Body of pancreas (tissue), 4 donors: ENCODE measurements at regions not wholly inside any gene's neighbourhood (a gene's known extent, or its start where the extent isn't known, plus 50 kb on each side); places are given as distances from the start of the nearest gene placed in this dataset.

Experiments
- ATAC-seq: fragments of 150-250 bp; one replicate; pipeline ENCODE4 v1.9.1; 2016
- DNase-seq, 4 donors: peaks; one replicate each; pipeline ENCODE4 v3.0.0-alpha.2; 2019
- H3K27ac ChIP-seq, 4 donors: fragments of 200-600 bp; sonication (generic); 1 replicate in 3 of 4; 2 replicates in 1 of 4; pipeline versions ENCODE4 v1.5.1 to v1.6.1; 2016 to 2019; ENCODE audit warnings: mild to moderate bottlenecking in 1 of 4, mixed read lengths in 1 of 4, moderate library complexity in 1 of 4
- H3K27me3 ChIP-seq, 2 donors: fragments of 200-600 bp; sonication (generic); one replicate each; pipeline ENCODE4 v1.6.0; 2016; ENCODE audit warnings: mild to moderate bottlenecking in 1 of 2
- H3K36me3 ChIP-seq, 2 donors: fragments of 200-600 bp; sonication (generic); replicated peaks in 1 of 2; 2 replicates each; pipeline ENCODE4 v1.5.1; 2016; ENCODE audit warnings: low read depth in 2 of 2; ENCODE audit not compliant: insufficient read depth in 1 of 2
- H3K4me1 ChIP-seq: fragments of 200-600 bp; sonication (generic); one replicate; pipeline ENCODE4 v1.6.0; 2016
- H3K4me3 ChIP-seq, 2 donors: fragments of 200-600 bp; sonication (generic); 1 replicate in 1 of 2; 2 replicates in 1 of 2; pipeline ENCODE4 v1.5.1; 2016 to 2019
- H3K9me3 ChIP-seq, 3 donors: fragments of 200-600 bp; sonication (generic); 1 replicate in 2 of 3; 2 replicates in 1 of 3; pipeline ENCODE4 v1.5.1; 2016
- POLR2A ChIP-seq, 3 donors: fragments of 450-650 bp; IDR thresholded peaks; one replicate each; pipeline ENCODE4 v1.6.1; 2016; ENCODE audit warnings: antibody characterized with exemption in 3 of 3, mild to moderate bottlenecking in 2 of 3
- WGBS, 2 donors: methylation state at CpG; one replicate each; pipeline ENCODE4 v1.1.5; 2017; 5-methylcytosine and 5-hydroxymethylcytosine counted together
- intact Hi-C: fragments of 100-400 bp; cut with DNase I; formaldehyde crosslinking; loops from one replicate; pipeline ENCODE4 v1.15.1; 2023
- TF ChIP-seq, protein P1 (sequence below), 7 experiments: fragments of 450-650 bp in 4 of 7; fragments of 200-600 bp in 3 of 7; sonication (generic) in 3 of 7; IDR thresholded peaks; one replicate each; pipeline ENCODE4 v1.5.1; 2016 to 2019; ENCODE audit warnings: antibody characterized with exemption in 7 of 7

DNA sequence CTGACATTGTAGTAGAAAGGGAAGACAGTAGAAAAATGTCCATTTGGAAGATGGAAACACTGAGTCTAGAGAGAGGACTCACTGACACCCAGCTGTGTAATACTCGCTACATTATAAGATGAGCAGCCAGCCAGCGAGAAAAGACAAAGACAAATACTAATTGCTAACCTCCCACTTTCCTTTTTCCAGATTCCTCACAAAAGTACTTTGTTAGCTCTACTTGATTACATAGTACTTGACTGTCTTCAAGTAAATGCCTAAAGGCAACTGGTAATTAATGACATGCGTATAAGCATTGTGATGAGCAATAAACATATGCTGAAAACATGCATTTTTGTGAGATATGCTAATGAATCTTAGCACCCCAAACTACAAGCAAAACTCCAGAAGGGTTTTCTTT lies 363.1 kb downstream of the GPAM start:
- no peaks in the 10 kb centered on the region for H3K27me3 ChIP-seq
- WGBS, 2 donors = 78 to 84% methylated on average over 3 of the region's 3 CpGs
- intact Hi-C loops = no loop called here
- TF ChIP-seq, protein P1, sequence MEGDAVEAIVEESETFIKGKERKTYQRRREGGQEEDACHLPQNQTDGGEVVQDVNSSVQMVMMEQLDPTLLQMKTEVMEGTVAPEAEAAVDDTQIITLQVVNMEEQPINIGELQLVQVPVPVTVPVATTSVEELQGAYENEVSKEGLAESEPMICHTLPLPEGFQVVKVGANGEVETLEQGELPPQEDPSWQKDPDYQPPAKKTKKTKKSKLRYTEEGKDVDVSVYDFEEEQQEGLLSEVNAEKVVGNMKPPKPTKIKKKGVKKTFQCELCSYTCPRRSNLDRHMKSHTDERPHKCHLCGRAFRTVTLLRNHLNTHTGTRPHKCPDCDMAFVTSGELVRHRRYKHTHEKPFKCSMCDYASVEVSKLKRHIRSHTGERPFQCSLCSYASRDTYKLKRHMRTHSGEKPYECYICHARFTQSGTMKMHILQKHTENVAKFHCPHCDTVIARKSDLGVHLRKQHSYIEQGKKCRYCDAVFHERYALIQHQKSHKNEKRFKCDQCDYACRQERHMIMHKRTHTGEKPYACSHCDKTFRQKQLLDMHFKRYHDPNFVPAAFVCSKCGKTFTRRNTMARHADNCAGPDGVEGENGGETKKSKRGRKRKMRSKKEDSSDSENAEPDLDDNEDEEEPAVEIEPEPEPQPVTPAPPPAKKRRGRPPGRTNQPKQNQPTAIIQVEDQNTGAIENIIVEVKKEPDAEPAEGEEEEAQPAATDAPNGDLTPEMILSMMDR (IDR thresholded peaks at IDR 0.05) = no peak
- TF ChIP-seq POLR2A (IDR thresholded peaks at IDR 0.05) = no peak
- H3K27ac ChIP-seq = no peak overlapping the region
- ATAC-seq (no peak), DNase-seq (no peak)
- H3K9me3 ChIP-seq = no peaks in the 10 kb centered on the region
- H3K4me1 ChIP-seq = no peaks in the 10 kb centered on the region
- H3K36me3 ChIP-seq = no peaks in the 10 kb centered on the region
- no peak overlapping the region for H3K4me3 ChIP-seq

DNA sequence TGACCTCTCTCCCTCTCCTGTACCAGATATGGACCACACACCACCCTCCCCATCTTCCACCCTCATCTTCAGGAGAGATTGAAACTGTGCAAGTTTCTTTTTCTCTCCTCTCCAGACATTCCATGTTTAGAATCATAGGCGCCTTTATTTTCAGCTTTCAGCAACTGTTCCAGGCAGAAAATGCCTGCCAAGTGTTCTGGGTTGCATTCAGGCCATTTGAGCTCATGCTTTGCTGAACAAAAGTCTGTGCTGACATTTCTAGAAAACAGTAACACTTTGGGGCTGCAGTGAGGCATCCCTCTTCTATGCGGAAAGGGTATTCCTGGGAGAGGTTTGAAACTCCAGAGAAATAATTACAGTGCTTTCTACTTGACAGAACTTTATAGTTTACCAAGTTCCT lies 361.7 kb downstream of the GPAM start:
- TF ChIP-seq POLR2A (IDR thresholded peaks at IDR 0.05) = no peak
- TF ChIP-seq, protein P1 (IDR thresholded peaks at IDR 0.05) = no peak
- DNase-seq = peak in 2 of 4 donors; percentile 5 to 10

DNA sequence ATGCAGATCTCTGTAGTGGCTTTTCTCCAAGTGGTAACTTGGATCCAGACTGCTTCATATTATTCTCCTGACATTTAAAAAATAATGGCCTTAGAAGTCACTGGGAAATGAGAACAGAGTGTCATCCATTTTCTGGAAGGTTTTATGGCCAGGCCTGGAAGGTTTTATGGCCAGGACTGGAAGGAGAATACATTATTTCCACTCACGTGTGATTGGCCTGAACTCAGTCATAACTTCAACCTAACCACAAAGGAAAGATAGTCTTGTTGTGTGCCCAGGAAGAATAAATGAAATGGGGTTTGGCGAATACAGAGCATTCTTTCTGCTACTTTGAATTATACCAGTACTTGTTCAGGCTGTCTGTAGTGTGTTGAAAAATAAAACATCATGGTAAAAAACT lies 360.9 kb downstream of the GPAM start:
- no peaks in the 10 kb centered on the region for H3K9me3 ChIP-seq
- DNase-seq (no peak), ATAC-seq (no peak)
- 53 to 62% methylated on average over 2 of the region's 2 CpGs for WGBS, 2 donors
- no peak overlapping the region for H3K4me3 ChIP-seq
- H3K4me1 ChIP-seq = no peaks in the 10 kb centered on the region
- no peaks in the 10 kb centered on the region for H3K27me3 ChIP-seq
- H3K27ac ChIP-seq = no peak overlapping the region
- TF ChIP-seq POLR2A (IDR thresholded peaks at IDR 0.05) = no peak
- TF ChIP-seq, protein P1 (IDR thresholded peaks at IDR 0.05) = no peak
- intact Hi-C loops = no loop called here
- H3K36me3 ChIP-seq = no peaks in the 10 kb centered on the region

More for the DNA sequence above, 361.7 kb downstream of the GPAM start:
- Histone ChIP-seq H3K9me3 (no peaks in the 10 kb centered on the region), H3K27me3 (no peaks in the 10 kb centered on the region), H3K36me3 (no peaks in the 10 kb centered on the region), H3K27ac (no peak overlapping the region), H3K4me3 (no peak overlapping the region), H3K4me1 (no peaks in the 10 kb centered on the region)
- WGBS, 2 donors = 79 to 82% methylated on average over 2 of the region's 2 CpGs
- ATAC-seq = no peak
- intact Hi-C loops = no loop called here

DNA sequence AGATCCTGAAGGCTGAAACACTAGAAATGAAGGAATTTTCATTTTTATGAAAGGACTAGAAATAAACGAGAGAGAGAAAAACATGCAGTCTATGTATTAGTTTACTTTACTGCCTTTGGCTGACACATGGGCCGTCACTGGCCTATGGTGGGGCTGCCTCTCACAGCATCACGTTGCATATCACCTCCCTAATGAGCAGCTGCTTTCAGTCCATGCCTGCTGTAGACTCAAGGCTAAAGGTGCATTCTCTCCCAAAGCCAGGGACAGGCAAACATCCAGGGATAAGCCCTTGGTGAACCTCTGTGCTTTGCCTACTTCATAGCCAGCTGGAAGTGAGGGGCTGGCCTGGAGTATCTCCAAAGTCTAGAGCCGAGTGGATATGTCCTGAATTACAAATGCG lies 359.4 kb downstream of the GPAM start:
- 50 to 51% methylated on average over 5 of the region's 5 CpGs for WGBS, 2 donors
- H3K9me3 ChIP-seq = no peaks in the 10 kb centered on the region
- TF ChIP-seq POLR2A (IDR thresholded peaks at IDR 0.05) = no peak
- TF ChIP-seq, protein P1 (IDR thresholded peaks at IDR 0.05) = no peak
- H3K4me3 ChIP-seq = no peak overlapping the region
- no peaks in the 10 kb centered on the region for H3K27me3 ChIP-seq
- H3K27ac ChIP-seq = no peak overlapping the region
- no peaks in the 10 kb centered on the region for H3K36me3 ChIP-seq
- H3K4me1 ChIP-seq = no peaks in the 10 kb centered on the region
- no peak for DNase-seq
- intact Hi-C loops = no loop called here
- ATAC-seq = no peak

DNA sequence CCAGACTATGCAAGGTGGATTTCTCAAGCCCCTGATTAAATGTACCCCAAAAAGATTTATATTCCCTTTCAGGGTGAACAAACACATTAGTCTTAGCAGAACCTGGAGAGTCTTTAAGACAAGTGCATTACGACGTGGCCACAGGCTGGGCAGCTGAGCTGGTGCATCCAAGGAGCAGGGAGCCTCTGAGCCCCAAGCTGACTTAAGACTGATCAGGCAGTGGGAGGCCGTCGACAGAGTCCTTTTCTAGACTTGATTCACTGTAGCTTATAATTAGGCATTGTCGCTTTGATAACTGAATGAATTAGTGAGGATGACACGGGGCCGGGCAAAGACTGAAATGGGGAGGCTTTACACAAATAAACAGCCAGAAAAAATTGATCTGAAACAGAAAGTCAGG lies 353.2 kb downstream of the GPAM start:
- Histone ChIP-seq H3K4me1 (no peaks in the 10 kb centered on the region), H3K27me3 (no peaks in the 10 kb centered on the region), H3K9me3 (no peaks in the 10 kb centered on the region), H3K4me3 (no peak overlapping the region), H3K36me3 (no peaks in the 10 kb centered on the region), H3K27ac (no peak overlapping the region)
- TF ChIP-seq, protein P1 (IDR thresholded peaks at IDR 0.05) = no peak
- no peak for TF ChIP-seq POLR2A (IDR thresholded peaks at IDR 0.05)
- intact Hi-C loops = no loop called here
- DNase-seq (no peak), ATAC-seq (no peak)
- 56 to 68% methylated on average over 7 of the region's 7 CpGs for WGBS, 2 donors
